GM18907 (cell line): ENCODE measurements at regions not wholly inside any gene's neighbourhood (a gene's known extent, or its start where the extent isn't known, plus 50 kb on each side); places are given as distances from the start of the nearest gene placed in this dataset.
"Not testable (repeated sequence)": the region's sequence is repeated elsewhere in the genome, so short reads cannot be mapped to it uniquely, and the experiment has no call there.

Source experiments
- ATAC-seq: cut with Tn5 transposase; IDR thresholded peaks from one replicate; pipeline ENCODE4 v1.9.1; 2021; ENCODE audit warnings: mild to moderate bottlenecking, moderate library complexity; ENCODE audit not compliant: unreplicated experiment

GRCh38 chr22:23443905-23444304, 136.2 kb downstream of the IGLL1 start:
- not testable (repeated sequence) for ATAC-seq

- not testable (repeated sequence) for ATAC-seq
Observed at GRCh38 chr22:23439581-23439980, 140.5 kb downstream of the IGLL1 start.

DNA sequence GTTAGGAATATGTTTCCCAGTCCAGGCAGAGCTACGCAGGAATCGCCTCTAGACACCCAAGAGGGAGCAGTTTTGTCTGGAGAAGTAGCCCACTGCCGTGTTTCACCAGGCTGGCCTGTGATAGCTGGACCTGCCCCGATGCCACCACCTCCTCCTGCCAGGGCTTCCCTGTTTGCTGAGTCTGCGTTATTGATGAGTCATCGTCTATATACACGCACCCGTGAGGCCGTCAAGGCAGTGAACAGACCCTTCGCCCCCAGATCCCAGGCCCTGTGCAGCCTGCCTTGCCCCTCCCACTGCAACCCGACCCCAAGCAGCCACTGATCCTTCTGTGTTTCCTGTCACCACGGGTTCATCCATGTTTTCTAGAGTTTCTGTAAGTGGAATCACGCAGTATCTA, 141.9 kb downstream of the IGLL1 start:
- ATAC-seq: no peak

DNA sequence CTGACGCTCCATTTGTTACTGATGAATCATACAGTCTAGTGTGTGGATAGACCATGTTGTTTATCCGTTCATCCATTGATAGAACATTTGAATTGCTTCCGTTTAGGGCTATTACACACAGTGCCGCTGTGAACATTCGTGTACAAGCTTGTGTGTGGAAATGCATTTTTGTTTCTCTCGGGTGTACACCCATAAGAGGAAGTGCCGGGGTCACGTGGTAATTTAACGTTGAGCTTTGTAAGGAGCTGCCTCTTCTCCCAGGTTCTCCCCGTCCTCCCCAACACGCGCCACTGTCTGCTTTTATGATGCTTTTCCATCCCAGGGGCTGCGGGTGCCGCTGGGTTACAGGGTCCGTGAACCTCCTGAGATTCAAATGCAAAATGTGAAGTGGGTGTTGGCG, 142.3 kb downstream of the IGLL1 start:
- no peak for ATAC-seq

DNA sequence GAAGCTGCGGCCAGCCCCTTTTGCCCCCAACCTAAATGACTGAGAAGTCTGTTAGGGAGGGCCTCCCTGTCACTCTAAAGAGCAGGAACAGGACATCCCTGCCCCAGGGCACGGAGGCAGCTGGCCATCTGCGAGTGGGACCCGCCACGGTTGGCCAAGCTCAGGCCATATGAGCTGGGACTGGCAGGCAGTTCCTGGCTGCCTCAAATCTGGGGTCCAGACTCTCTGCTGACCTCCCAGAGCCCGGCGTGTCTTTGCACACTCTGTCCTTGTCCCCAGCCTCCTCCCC, 143.0 kb downstream of the IGLL1 start:
- ATAC-seq: not testable (repeated sequence)

GRCh38 chr22:23436354-23437106, 143.6 kb downstream of the IGLL1 start:
- ATAC-seq: not testable (repeated sequence)

DNA sequence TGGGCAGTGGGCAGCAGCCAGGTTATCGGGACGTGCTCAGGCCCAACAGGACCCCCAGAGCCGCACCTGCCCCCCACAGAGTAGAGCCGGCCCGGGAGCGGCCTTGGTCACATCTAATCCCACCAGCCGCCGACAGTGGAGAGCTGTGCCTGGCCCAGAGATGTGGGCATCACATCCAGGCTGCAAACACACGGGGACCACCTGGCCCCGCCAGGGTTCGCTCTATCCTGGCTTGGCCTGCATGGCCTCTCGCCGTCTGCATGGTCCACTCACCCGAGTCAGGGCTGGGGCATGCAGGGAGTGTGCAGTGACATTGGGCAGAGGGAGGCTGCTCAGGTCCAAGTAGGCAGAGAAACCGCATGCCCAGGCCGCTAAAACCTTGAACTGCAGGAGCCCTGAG, 144.9 kb downstream of the IGLL1 start:
- not testable (repeated sequence) for ATAC-seq

DNA sequence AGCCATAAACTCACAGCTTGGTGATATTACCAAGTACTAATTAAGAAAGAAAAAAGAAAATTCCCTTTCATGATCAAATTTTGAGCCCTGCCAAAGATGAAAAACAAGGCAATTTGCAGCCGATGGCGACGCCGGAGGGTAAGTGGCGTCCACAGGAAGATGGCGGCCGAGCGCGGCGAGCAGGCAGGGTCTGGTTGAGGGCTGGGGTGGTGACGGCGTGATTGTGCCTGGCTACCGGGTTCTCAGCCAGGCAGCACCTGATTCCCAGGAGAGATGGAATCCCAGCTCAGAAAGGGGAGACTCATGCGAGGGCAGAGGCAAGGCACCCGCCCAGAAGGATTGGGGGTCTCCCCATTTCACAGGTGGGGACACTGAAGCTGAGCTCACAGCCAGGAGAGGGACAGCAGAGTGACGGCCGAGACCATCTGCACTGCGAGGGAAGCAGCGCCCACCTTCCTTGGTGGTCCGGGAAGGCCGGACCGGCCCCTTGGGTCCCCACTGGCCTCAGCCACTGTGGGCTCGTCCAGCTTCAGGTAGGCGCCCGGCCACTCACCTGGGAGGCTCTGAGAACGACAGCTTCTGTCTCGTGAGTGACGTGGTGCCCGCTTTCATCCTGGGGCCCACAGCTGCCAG, 145.8 kb downstream of the IGLL1 start:
- ATAC-seq: not testable (repeated sequence)

DNA sequence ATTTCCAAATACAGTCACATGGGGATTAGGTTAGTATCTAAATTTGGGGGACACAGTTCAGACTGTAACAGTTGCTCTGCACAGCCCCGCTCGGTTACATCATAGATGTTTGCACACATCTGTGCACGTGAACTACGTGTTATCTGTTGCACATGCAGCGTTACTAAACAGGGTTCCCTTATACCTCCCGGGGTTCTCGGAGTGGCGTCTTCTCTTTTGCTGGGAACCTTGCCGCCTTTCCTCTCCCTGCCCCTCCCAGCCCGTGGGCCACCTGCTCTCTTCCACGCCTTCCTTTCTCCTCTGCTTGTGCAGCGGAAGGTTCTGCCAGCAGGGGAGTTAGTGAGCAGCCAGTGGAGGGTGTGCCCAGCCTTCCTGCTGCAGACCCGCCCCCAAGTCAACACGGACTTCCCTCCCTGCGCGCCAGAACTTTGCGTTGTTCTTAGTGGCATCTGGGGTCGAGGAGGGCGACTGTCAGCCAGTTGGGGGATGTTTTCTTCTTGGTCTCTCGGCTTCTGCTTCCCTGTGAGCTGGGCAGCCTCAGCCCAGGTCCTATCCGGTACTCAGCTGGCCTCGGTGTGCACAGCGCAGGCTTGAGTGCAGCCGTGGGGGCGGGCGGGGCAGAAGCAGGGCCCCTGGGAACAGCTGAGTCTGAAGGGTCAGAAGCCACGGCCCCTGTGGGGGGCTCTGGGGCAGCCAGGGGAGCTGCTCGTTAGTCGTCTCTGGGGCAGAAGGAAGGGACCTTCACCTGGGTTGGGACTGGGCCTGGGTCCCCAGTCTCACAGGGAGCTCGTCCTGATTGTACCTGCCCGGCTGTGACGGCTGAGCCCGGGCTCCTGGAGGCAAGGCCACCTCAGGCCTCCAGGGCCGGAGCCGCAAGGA, 146.7 kb downstream of the IGLL1 start:
- not testable (repeated sequence) for ATAC-seq

DNA sequence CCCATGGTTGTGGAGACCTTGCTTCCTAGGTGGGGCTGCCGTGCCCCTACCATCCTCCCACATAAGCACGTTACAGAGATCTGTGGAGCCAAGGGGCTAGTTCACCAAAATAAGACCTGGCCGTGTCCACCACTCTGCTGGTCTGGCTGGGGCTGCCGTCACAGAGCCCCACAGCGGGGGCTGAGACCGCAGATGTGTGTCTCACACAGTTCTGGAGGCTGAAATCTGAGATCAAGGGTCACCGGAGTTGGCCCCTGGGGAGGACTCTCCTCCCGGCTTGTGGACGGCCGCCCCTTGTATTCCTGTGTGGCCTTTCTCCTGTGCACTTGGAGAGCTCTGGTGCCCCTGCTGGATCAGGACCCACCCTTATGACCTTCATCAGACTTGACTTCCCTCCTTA, 147.4 kb downstream of the IGLL1 start:
- not testable (repeated sequence) for ATAC-seq

GRCh38 chr22:23431337-23432072, 148.6 kb downstream of the IGLL1 start:
- ATAC-seq: no peak

- not testable (repeated sequence) for ATAC-seq
Observed at GRCh38 chr22:23424551-23425068, 155.5 kb downstream of the IGLL1 start.

GRCh38 chr22:23424031-23424430, 156.1 kb downstream of the IGLL1 start:
- ATAC-seq: no peak

DNA sequence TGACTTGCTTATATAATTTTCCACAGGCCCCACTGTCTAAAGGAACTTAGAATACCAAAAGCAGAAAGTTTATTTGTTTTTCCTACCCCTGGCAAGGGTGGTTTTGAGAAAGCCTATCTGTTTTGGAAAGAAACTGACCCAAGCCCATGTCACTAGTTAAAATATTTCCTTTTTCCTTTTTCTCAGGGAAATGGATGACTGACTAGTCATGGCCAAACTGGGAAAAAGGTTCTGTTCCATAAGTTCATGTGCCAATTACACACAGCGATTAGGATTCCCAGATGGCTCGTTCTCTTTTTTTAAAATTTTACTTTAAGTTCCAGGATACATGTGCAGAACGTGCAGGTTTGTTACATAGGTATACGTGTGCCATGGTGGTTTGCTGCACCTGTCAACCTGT, 157.8 kb downstream of the IGLL1 start:
- not testable (repeated sequence) for ATAC-seq

DNA sequence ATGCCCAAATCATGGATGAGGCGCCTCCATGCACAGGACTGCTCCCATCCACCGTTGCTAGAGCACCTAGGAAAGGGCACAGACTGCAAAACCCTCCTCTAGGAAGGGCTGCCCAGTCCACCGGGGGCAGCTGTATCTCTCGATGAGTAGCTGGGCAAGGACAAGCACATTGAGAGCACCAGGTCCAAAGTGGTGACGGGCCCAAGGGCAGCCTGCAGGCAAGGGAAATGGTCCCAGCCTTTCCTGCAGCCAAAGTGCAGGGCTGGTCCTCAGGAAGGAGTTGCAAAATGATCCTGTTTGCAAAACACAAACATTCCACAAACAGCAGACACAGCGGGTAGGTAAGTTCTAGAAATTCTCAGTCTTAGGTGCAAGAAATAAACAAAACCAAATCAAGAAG, 158.8 kb downstream of the IGLL1 start:
- not testable (repeated sequence) for ATAC-seq

DNA sequence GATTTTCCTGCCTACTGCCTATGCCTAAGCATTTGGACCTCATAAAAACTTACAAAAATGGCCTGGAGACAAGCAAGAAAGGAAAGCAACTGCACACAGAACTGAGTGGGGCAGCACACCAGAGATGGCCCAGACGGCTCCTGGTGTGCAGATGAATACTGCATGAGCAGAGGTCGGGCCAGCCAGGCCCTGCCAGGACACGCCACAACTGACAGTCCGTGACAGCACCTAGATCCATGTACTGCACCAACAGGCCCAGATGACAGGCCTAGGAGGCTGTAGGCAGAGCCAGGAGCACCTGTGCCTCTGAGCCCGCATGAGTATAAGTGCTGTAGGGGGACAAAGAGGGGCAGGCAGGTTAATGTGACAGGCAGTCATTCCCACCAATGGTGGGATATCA, 160.2 kb downstream of the IGLL1 start:
- no peak for ATAC-seq

DNA sequence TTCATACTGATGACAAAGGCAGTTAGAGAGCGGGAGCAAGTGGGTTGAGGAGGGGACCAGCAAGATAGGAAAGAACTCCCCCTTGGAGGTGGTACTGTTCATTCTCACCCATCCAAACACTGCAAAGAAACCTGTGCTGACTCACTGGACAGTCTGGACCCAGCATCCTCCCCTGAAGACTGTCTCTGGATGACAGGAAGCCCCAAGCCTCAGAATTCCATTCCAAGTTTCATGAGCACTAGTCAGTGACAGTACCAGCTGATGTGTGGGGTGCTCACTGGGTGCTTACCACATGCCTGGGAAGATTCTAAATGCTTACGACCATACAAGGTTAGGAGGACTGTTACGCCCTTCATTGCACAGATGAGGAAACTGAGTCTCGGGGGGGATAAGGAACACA, 160.9 kb downstream of the IGLL1 start:
- ATAC-seq: no peak

GRCh38 chr22:23418159-23418788, 161.8 kb downstream of the IGLL1 start:
- ATAC-seq: no peak

DNA sequence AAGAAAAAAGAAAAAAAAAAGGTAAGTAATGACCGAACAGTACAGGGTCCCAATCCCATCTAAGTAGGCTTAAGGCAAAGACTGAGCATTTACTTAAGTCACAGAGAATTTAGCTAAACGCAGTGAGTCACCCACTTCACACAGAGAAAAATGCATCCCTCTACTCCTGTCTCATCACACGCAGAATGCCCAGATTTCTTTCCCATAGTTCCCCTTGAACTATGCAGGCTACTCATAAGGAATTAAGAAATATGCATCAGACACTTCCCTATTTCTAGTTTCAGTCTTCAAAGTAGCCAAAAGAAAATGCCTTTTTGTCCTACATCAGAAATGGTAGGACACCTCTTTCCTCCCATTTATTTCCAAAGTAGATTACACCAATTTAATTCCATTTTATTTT, 162.8 kb downstream of the IGLL1 start:
- not testable (repeated sequence) for ATAC-seq

DNA sequence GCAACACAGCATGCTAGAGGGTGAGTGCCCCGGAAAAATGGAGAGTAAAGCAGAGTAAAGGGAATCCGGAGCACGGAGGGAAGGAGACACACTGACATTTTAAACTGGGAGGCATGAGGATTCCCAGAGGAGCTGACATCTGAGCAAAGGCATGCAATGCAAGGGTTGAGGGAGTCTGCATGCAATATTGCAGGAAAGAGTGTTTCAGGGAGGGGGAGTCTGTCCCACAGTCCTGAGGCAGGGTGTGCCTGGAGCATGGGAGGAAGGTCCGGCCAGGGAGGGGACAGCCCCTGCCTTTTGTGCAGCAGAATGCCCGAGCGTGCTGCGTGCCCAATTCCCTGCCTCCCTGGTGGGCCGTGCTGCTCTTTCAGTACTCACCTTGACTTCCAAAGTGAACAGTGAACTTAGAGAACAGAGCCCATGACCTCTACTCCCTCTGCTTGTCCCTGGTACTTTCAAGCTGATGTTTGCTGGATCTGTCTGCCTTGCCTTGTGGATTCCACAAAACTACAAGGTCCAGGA, 163.9 kb downstream of the IGLL1 start:
- not testable (repeated sequence) for ATAC-seq
